Ascending aorta (tissue), 2 donors: ENCODE measurements at regions not wholly inside any gene's neighbourhood (a gene's known extent, or its start where the extent isn't known, plus 50 kb on each side); places are given as distances from the start of the nearest gene placed in this dataset.

Experiments
- DNase-seq, 2 donors: peaks; one replicate each; pipeline ENCODE4 v3.0.0-alpha.2; 2019; ENCODE audit warnings: low spot score in 2 of 2
- H3K27ac ChIP-seq, 2 donors: fragments of 200-600 bp; sonication (generic); one replicate each; pipeline ENCODE4 v1.5.1; 2016 to 2017; ENCODE audit warnings: mild to moderate bottlenecking in 1 of 2
- H3K27me3 ChIP-seq: fragments of 200-600 bp; sonication (generic); one replicate; pipeline ENCODE4 v1.5.1; 2017
- H3K36me3 ChIP-seq, 2 donors: fragments of 200-600 bp; sonication (generic); one replicate each; pipeline ENCODE4 v1.5.1; 2016
- H3K4me1 ChIP-seq, 2 donors: fragments of 200-600 bp; sonication (generic); one replicate each; pipeline ENCODE4 v1.5.1; 2016 to 2017; ENCODE audit warnings: mild to moderate bottlenecking in 1 of 2
- H3K4me3 ChIP-seq, 2 donors: fragments of 200-600 bp; sonication (generic); one replicate each; pipeline ENCODE4 v1.5.1; 2016 to 2017; ENCODE audit warnings: mild to moderate bottlenecking in 1 of 2
- H3K9me3 ChIP-seq, 2 donors: fragments of 200-600 bp; sonication (generic); one replicate each; pipeline ENCODE4 v1.5.1; 2016
- intact Hi-C: fragments of 100-400 bp; cut with DNase I; formaldehyde crosslinking; loops from one replicate; pipeline ENCODE4 v1.15.1; 2023
- TF ChIP-seq, protein P1 (sequence below), 3 experiments: fragments of 200-600 bp in 2 of 3; fragments of 450-650 bp in 1 of 3; sonication (generic) in 2 of 3; IDR thresholded peaks; one replicate each; pipeline ENCODE4 v1.5.1; 2016 to 2019; ENCODE audit warnings: antibody characterized with exemption in 3 of 3, mild to moderate bottlenecking in 1 of 3, moderate library complexity in 1 of 3

DNA sequence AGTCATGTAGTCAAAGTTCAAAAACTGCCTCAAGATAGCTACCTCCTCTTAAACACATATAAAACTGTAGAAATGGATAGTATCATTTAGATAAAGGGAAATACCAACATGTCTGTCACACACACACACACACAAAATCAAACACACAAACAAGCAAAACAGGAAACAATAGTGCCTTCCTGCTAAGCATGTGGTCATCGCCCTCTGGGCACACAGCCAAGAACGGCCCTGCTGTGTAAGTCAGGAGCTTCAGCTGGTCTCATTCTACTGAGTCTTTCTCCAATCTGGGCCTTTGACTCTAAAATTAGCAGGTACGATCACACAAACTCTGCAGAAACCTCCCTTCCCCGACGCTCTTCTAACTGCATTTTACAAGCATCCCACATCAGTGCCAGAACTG, 272.2 kb upstream of the CHRNA7 start:
- no peaks in the 10 kb centered on the region for H3K36me3 ChIP-seq
- no peaks in the 10 kb centered on the region for H3K9me3 ChIP-seq
- DNase-seq: no peak
- no peaks in the 10 kb centered on the region for H3K4me1 ChIP-seq
- no peaks in the 10 kb centered on the region for H3K27me3 ChIP-seq
- no peak overlapping the region for H3K27ac ChIP-seq
- intact Hi-C loops: no loop called here
- TF ChIP-seq, protein P1, sequence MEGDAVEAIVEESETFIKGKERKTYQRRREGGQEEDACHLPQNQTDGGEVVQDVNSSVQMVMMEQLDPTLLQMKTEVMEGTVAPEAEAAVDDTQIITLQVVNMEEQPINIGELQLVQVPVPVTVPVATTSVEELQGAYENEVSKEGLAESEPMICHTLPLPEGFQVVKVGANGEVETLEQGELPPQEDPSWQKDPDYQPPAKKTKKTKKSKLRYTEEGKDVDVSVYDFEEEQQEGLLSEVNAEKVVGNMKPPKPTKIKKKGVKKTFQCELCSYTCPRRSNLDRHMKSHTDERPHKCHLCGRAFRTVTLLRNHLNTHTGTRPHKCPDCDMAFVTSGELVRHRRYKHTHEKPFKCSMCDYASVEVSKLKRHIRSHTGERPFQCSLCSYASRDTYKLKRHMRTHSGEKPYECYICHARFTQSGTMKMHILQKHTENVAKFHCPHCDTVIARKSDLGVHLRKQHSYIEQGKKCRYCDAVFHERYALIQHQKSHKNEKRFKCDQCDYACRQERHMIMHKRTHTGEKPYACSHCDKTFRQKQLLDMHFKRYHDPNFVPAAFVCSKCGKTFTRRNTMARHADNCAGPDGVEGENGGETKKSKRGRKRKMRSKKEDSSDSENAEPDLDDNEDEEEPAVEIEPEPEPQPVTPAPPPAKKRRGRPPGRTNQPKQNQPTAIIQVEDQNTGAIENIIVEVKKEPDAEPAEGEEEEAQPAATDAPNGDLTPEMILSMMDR (IDR thresholded peaks at IDR 0.05): no peak
- H3K4me3 ChIP-seq: no peak overlapping the region

DNA sequence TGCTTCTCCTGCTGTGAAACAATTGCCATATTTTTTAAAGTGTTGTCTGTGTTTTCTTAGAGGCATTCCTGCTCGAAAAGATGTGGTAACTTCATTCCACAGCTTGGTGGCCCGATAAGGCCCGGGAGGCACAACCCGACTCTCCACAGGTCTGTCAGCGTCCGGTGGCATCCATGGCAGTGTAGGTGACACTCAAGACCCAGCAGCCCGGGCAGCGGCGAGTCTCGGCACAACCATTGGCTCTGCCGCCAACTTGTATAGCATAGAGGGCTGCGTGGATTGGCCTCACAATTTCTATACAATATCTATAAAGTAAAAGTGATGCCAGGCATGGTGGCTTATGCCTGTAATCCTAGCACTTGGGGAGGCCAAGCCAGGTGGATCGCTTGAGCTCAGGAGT, 262.3 kb upstream of the CHRNA7 start:
- no peak for DNase-seq
- H3K36me3 ChIP-seq: no peaks in the 10 kb centered on the region
- no peaks in the 10 kb centered on the region for H3K27me3 ChIP-seq
- H3K9me3 ChIP-seq: peaks cover 0 to 9% of the 10 kb centered on the region in 2 donors
- intact Hi-C loops: no loop called here
- TF ChIP-seq, protein P1 (IDR thresholded peaks at IDR 0.05): no peak
- H3K4me3 ChIP-seq: no peak overlapping the region
- no peaks in the 10 kb centered on the region for H3K4me1 ChIP-seq
- H3K27ac ChIP-seq: no peak overlapping the region

DNA sequence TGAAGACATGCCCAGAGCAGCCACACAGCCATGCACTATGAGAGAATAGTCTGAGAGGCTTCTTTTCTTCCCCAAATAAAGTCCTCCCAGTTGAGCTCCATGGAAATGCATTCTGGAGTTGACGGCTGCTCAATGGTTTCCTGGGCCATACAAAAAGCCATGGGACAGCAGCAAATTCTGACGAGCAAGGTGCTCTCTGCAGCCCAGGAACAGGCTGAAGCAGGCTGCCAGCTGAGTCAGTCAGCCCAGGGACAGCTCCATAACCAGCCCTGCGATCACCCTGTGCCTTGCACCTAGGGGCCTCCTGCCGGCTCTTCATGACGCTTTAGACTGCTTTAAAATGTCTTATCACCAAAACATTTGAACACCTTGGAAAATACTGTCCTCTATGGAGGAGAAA, 256.3 kb upstream of the CHRNA7 start:
- Histone ChIP-seq H3K9me3 (peaks cover 0 to 7% of the 10 kb centered on the region in 2 donors), H3K4me3 (no peak overlapping the region), H3K36me3 (no peaks in the 10 kb centered on the region), H3K27ac (no peak overlapping the region), H3K27me3 (no peaks in the 10 kb centered on the region), H3K4me1 (no peaks in the 10 kb centered on the region)
- no peak for DNase-seq
- TF ChIP-seq, protein P1 (IDR thresholded peaks at IDR 0.05): no peak
- intact Hi-C loops: no loop called here

DNA sequence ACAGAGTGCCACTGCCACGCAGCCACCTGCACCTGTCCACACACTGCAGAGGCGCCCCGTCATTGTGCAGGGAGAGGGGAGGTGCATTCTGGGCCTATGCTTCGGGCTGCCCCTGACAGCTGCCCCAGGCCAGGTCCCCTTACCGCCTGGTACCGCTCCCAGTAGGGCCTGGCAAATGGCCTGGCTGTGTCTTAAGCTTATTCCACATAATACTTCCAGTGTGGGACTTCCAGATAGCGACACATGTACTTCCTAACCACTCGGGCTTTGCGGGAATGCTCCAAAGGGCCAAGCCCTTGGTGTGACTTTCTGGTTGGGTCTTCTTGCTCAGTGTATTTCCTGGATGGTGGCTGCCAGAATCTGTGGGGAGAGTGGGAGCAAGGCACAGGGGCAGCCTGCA, 254.3 kb upstream of the CHRNA7 start:
- peaks cover 0 to 7% of the 10 kb centered on the region in 2 donors for H3K9me3 ChIP-seq
- H3K27ac ChIP-seq: no peak overlapping the region
- H3K27me3 ChIP-seq: no peaks in the 10 kb centered on the region
- no peaks in the 10 kb centered on the region for H3K4me1 ChIP-seq
- intact Hi-C loops: no loop called here
- no peak for DNase-seq
- no peaks in the 10 kb centered on the region for H3K36me3 ChIP-seq
- TF ChIP-seq, protein P1 (IDR thresholded peaks at IDR 0.05): no peak
- H3K4me3 ChIP-seq: no peak overlapping the region

DNA sequence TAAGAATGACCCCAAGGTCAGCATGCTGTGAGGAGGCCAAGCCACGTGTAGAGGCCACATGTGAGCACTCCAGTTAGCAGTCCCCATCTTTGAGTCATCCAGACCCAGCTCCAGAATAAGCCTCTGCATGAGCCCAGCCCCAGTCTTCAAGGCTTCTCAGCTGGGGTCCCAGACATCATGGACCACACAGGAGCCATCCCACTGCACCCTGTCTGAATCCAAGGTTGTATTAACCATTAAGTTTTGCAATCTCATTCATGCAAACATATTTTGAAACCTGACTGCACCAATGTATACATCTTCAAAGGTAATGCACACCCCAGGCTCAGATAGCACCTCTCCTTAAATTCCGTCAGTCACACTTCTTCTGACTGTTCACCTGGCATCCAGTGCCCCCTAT, 249.1 kb upstream of the CHRNA7 start:
- Histone ChIP-seq H3K36me3 (no peaks in the 10 kb centered on the region), H3K9me3 (no peaks in the 10 kb centered on the region), H3K27ac (no peak overlapping the region), H3K4me3 (no peak overlapping the region), H3K4me1 (no peaks in the 10 kb centered on the region), H3K27me3 (no peaks in the 10 kb centered on the region)
- intact Hi-C loops: no loop called here
- TF ChIP-seq, protein P1 (IDR thresholded peaks at IDR 0.05): no peak
- no peak for DNase-seq
